ENCODE measurements at regions not wholly inside any gene's neighbourhood (a gene's known extent, or its start where the extent isn't known, plus 50 kb on each side); places are given as distances from the start of the nearest gene placed in this dataset.
A peak's percentile ranks its signal among the peaks of the same experiment; 100 is the strongest.

DNA sequence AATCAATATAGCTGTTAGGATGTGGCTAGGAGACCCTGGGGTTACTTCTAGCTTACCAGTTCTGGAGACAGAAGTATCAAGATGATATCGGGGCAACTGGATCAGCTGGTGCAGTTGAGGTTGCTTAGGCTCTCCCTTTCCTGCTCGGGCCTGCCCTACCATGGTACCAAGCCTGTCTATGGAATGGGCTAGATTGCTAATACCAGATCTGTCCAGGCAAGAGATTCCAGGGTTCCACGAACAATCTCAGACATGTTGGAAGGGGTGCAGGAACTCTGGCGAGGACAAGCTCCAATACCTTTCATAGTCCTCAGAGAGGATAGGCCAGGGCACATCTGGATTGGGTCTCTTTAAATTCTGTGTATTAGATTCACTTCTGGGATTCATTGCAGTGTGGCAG, 53.8 kb downstream of the ADM start:
- no peak for DNase-seq (ENCODE audit: low read depth in 2 of 2)

DNA sequence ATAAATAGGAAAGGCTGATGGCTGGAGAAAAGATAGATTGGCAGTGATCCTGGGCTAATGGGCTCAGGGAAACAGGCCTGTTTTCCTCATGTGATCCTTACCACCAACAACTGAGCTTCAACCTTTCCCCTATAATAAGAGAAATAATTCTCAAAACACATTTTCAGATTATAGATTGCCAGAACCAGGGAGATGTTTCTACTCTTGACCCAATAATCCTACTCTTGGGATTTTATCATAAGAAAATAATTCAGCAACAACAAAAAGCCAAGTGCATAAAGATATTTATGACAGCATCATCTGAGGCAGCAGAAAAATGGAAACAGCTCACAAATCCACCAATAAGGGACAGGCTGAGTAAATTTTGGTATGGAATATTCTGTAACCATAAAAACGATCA, 54.3 kb downstream of the ADM start:
- no peak for DNase-seq (ENCODE audit: low read depth in 2 of 2)

DNA sequence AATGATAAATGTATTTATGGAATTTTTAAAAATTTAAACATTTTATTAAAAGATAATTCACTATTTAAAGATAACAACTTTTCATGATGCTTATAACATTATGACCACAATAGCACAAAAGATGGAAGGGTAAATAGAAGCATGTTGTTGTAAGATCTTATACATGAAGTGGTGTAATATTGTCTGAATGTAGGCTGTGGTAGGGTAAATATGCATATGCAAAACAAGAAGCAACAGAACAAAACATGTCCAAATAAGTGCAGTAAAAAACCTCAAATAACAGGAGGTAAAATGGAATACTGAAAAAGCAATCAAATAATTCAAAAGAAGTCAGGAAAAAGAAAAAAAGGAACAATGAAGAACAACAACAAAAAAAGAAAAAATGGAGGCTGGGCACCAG, 56.0 kb downstream of the ADM start:
- DNase-seq (ENCODE audit: low read depth in 2 of 2) = no peak

DNA sequence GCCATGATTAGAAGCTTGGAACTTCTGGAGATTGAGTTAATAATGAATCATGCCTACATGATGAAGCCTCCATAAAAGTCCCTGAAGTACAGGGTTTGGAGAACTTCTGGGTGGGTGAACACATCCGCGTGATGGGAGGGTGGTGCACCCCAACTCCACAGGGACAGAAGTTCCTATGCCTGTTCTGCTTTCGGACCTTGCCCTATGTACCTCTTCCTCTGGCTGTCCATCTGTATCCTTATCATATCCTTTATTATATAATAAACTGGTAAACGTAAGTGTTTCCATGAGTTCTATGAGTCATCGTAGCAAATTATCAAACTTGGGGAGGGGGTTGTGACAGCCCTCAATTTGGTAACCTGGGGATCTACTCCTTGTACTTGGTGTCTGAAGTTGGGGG, 60.2 kb downstream of the ADM start:
- no peak for DNase-seq (ENCODE audit: low read depth in 2 of 2)

DNA sequence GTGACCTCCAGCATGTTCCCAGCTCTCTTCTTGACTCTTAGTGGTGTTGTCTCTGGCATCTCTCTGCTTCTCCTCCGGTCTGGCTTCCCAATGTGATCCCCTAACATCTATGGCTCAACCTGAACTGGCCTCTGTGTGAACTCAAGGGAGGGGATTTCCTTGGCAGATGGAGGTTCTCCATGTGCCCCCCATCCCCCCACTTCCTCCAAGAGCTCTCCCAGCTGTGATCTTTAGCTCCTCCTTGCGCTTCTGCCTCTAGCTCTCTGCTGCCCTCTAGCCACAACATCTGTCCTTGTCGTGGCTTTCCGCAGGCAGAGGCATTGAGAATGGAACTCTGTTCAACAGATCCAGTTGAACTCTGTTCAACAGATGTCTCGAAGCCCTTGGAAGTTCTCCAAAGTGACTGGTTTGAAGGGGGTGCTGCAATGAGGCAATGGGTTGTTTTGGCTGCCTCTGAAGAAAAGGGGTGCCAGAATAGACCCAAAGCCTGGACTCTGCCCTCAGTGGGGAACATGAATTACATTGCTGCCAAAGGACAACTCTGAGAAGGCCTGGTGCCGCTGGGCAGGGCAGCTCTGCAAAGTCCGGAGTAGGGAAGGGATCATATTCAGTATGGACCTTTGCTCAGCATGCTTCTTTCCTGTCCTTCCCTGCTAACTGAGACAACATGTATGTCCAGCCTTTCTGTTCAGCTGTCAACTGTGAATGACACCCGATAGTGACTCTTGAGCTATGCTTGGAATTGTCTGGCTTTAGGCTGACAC, 61.9 kb downstream of the ADM start:
- DNase-seq (ENCODE audit: low read depth in 2 of 2) = peak; percentile 4 to 5

DNA sequence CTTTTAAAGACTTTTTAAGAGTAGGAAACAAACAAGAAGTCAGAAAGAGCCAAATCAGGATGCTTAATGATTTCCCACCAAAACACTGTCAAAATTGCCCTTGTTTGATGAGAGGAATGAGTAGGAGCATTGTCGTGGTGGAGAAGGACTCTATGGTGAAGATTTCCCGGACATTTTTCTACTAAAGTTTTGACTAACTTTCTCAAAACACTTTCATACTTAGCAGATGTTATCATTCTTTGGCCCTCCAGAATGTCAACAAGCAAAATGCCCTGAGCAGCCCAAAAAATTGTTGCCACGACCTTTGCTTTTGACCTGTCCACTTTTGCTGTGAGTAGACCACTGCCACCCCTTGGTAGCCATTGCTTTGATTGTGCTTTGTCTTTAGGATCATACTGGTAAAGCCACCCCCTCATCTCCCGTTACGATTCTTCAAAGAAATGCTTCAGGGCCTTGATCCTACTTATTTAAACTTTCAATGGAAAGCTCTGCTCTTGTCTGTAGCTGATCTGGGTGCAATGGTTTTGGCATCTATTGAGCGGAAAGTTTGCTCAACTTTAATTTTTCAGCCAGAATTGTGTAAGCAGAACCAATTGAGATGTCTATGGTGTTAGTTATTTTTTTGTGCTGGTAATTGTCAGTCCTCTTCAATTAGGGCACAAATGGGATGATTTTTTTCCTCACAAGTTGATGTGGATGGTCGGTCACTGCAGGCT, 67.2 kb downstream of the ADM start:
- no peak for DNase-seq (ENCODE audit: low read depth in 2 of 2)

DNA sequence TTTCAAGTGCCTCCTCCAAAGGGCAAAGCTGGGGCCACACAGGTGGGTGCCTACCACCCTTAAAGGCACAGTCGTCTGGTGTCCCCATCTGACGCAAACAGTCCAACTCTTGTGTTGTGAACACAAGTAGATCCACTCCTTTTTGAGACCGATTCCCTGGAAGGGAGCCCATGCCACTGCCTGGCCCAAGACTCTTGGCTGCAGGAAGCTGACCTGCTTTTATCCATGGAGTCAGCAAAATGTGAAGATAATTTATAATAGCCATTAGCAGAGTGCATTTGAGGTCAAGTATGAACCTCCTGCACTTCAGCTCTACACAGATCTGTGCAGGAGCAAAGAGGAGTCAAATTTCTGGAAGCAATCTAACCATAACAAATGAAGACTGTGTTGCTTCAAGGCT, 68.5 kb downstream of the ADM start:
- DNase-seq (ENCODE audit: low read depth in 2 of 2) = no peak

DNA sequence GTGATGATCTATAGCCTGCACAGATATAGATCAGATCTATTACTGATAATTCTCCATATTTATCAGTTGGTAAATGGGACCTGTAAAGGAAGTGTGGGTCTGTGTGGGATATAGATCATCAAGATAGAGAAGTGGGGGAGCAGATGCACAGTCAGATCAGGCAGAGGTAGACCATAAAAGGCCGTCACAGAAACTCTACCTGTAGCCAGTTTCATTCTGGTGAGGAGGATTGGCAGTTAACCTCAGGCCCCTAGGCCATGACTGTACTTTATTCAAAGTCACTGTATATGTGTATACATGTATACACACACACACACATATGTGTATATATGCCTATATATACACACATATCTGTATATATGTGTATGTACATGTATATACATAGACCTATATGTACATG, 69.1 kb downstream of the ADM start:
- no peak for DNase-seq (ENCODE audit: low read depth in 2 of 2)

DNA sequence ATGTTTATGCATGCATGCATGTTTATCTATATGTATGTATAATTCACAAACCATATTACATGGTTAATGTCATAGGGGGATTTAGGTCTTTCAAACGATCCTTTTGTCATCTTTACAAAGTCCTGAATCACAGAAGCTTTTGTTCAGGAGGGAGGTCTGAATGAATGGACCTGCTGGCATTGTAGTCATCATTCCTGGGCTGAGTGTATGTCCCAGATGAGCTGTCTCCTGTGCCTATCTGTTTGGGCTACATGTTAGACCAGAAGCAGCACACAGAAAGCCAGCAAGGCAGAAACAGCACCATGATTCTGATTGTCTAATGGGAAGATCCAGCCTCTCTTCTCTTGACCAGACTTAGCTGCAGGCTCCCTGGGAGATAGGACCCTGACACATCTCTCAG, 69.5 kb downstream of the ADM start:
- no peak for DNase-seq (ENCODE audit: low read depth in 2 of 2)

DNA sequence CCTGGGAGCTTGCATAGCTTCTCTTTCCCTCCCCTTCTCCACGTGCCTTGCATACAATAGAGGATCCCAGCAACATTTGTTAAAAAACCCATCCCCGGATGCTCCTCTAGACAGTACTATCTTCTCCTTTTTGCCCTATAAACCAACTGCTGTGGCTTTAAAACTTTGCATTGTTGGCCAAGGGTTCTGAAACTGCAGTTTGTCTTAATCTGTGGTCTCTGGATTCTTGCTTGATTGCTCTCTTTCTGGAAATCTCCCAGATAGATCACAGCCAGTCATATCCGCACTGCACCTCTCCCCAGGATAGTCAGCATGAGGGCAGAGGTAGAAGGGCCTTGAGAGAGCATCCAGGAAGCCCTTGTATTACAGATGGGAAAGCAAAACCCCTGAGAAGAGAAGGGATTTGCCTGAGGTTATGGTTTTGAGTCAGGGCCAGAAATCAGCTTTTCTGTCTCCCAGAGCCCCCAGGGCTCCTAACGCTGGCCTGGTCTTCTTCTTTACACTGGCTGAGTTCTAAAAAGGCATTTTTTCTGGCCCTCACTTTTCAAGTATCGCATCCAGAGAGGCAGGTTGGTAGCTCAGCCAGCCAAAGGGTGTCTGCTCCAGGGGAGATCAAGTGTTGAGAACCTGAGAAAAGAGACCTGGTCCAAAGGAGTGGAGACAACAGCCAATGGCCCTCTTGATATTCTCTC, 70.6 kb downstream of the ADM start:
- DNase-seq (ENCODE audit: low read depth in 2 of 2) = no peak

DNA sequence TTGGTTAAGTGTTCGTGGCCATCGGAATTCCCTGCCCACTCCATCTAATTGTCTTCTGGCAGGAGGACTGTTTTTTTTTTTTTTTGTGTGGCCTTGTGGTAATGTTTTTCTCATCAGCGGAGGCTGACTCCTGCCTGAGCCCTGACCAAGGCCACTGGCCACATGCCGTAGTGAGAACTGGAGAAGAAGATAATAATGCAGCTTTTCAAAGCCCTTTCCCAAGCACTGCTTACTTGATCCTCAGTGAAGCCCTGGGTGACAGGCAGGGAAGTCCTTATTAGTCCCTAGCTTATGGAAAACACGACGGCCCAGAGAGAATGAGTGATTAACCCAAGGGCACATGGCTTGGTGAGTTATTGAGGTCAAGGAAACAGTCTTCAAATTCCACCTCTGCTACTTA, 71.2 kb downstream of the ADM start:
- no peak for DNase-seq (ENCODE audit: low read depth in 2 of 2)

DNA sequence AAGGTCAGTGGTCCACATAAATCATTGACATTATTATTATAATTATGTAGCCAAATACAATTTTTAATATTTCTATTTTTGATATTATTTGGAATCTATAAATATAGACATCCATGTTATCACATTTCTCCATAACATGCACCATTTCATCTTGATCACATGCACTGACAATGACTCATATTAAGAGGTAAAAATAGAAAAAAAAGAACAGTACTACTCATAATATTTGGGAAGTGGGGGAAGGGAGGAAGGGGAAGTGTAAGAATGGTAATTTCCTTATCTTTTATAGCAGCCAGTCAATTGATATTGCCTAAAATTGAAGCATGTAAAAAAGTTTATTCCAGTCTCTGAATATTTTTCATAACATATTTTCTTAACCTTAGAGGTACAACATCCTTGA, 72.3 kb downstream of the ADM start:
- no peak for DNase-seq (ENCODE audit: low read depth in 2 of 2)

DNA sequence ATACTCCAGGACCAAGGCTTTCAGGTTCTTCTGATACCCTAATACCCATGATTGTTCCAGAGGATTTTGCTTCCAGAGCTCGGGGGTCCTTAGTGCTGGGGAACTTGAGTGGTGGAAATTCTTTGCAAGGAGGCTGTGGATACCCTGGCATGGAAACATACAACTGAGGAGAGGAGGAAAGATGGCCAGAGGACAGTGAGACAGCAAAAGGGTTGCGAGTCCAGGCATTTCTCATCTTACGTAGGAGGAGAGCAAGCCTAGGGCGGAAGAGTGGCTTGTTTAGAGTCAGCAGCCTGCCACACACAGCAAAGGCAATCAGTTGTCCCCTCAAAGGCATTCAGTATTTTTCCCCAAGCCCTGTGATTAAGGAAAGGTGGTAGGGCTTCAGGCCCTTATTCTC, 73.5 kb downstream of the ADM start:
- DNase-seq (ENCODE audit: low read depth in 2 of 2) = no peak

DNA sequence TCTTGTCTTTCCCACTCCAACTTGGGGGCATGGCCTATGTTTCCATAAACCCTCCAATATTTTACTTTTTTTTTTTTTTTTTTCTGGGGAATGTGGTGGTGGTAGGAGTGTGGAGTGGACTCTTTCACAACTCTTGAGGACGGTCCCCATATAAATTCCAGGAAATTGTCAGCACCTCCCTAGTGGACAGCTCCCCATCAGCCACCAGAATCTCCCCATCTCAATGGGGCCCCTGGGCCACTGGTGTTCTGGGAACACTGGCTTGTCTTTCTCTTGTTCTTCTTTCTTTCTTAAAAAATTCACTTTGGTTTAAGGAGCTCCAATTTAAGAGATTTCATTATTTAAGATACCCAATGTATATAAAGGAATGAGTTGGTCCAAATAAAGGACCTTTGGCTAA, 74.1 kb downstream of the ADM start:
- no peak for DNase-seq (ENCODE audit: low read depth in 2 of 2)

DNA sequence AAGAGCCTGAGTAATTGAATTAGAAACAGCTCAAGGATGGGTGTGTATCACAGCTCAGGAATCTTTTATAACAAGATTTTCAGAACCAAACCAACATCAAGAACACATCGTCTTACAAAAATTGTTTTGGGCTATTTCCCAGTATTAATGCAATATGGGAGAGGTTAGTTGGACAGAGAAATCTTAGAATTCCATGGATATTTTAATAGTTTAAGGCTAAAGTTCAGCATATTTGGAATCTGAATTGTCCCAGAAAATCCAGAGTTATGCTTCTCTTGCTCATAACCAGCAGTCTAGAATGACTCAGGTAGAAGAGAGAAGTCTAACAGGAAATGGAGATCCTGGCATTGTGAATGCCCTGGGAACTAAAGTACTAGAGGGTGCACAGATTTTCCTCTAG, 74.6 kb downstream of the ADM start:
- DNase-seq (ENCODE audit: low read depth in 2 of 2) = no peak

DNA sequence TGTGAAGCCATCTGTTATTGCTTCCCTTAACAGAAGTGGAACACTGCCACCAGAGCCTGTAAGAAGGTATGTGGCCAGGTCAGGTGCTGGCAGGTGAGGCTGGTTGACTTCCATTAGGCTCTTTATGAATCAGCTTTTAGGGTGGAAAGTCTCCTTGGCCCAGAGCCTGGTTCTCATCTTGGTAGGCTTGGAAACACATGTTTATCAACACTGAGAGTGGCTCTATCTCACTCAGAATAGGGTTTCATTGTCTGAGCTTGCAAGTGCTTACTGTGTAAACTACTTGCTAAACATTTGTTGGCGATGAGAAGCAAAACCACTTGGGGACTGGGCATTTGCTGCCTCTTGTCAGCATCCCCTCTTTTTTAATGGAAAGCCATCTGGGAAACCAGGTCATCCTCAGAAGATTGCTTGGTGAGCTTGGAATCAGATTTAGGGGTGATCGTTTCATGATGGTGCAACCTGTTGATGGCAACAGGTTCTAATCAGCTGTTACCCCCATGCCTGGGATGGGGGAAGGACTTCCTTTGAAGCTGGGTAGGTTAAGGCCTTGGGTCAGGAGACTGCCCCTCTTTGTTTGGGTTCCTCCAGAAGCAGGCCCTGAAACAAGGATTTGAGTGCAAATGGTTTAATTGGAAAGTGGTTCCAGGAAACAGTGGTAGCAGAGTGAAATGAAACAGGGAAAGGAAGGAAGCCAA, 75.0 kb upstream of the AMPD3 start:
- no peak for DNase-seq (ENCODE audit: low read depth in 2 of 2)

DNA sequence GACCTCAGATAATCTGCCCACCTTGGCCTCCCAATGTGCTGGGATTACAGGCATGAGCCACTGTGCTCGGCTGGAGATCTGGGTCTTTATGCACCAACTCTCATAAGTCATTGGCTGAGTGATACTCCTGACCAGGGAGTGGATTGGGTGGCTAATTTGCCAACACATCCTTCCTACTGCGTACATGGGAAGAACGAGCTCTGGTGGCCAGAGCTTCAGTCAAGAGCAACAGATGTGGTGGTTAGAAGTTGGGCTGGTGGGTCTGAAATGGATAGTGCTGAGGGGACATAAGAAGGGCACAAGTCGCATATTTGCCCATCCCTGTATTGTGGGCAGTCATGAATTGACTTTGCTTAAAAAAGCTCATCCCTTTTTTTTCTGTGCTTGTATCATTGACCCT, 74.1 kb upstream of the AMPD3 start:
- DNase-seq (ENCODE audit: low read depth in 2 of 2) = no peak

DNA sequence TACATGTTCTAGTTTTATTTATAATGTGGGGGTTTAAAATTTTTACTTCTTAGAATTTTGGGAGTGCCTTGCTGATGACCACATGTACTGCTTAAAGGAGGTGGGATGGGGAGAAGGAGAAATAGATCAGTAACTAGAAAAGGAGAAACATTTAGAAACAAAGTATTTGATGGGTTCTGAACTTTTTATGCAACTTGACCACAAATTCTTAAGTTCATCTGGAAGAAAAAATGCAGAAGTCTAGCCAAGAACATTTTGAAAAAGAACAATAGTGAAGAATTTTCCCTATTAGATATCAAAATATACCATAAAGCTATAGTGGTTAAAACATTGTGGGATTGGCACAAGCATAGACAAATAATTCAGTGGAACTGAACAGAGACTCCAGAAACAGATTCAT, 73.3 kb upstream of the AMPD3 start:
- no peak for DNase-seq (ENCODE audit: low read depth in 2 of 2)

DNA sequence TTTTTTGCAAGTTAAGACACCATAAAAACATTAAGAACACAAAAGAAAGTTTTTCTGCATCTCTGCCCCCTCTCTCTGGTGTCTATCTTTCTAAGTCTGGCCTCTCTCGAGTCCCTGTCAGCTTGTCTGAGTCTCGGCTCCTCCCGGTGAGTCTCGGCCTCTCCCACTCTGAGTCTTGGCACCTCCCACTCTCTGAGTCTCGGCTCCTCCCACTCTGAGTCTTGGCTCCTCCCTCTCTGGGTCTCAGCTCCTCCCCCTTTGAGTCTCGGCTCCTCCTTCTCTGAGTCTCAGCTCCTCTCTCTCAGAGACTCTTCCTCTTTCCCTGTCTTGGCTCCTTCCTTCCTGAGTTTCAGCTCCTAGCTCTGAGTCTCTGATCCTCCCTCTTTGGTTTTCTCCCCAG, 72.5 kb upstream of the AMPD3 start:
- DNase-seq (ENCODE audit: low read depth in 2 of 2) = no peak

DNA sequence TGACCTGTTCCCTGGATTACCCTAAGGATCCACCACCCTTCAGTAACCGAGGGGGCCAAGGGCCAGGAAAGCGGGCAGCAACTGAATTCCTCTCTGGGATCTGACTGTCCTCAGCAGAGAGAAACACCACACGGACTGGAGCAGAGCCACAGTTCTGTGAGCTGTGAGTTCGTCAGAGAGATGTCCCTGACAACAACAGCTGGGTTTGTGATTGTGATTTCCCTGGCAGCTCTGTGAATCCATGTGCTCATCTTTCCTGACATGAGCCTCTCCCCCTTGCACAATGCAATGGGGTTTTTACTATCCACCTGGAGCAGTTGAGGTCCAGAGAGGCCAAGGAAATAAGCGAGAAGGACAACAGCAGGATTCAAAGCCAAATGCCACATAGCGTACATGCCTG, 69.4 kb upstream of the AMPD3 start:
- DNase-seq (ENCODE audit: low read depth in 2 of 2) = no peak

DNA sequence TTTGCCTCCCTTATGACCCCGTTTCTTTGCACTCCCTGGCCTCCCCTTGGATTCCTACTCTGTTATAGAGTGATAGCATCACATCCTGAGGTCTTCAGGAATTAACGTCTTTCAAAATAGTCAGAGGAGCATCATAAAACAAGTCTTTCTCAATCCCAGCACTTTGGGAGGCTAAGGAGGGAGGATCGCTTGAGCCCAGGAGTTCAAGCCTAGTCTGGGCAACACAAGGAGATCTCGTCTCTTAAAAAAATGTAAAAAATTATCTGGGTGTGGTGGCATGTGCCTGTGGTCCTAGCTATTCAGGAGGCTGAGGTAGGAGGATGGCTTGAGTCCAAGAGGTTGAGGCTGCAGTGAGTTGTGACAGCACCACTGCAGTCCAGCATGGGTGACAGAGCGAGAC, 68.7 kb upstream of the AMPD3 start:
- no peak for DNase-seq (ENCODE audit: low read depth in 2 of 2)

DNA sequence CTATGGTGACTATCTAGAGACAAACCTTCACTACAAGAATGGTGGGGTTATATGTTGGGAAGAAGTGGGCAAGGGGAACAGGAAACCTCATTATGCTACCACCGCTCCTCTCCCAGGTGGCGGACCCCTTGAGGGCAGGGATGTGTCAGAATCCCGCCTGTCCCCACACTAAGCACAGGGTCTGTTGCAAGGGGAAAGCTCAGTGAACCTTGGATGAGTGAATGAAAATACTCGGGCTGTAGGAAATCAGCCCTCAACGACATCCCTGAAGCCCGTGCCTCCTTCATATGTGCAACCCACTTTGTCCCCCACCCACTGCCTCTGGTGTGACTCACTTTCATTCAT, 68.2 kb upstream of the AMPD3 start:
- DNase-seq (ENCODE audit: low read depth in 2 of 2) = no peak
